ENCODE measurements at regions not wholly inside any gene's neighbourhood (a gene's known extent, or its start where the extent isn't known, plus 50 kb on each side); places are given as distances from the start of the nearest gene placed in this dataset.

DNA sequence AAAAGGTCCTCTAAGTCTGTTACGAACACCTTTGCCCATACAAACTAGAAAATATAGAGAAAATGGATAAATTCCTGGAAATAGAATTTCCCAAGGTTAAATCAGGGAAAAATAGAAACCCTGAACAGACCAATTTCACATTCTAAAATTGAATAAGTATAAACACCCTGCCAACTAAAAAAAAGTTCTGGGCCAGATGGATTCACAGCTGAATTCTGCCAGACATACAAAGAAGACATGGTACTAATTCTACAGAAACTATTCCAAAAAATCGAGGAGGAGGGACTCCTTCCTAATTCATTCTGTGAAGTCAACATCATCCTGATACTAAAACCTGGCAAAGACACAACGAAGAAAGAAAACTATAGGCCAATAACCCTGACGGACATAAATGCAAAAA is 400.4 kb upstream of the SEMA3A start:
- TF ChIP-seq TAF1 (IDR thresholded peaks at IDR 0.05; ENCODE audit: borderline replicate concordance, insufficient read depth, low read length) (no peak), POLR2AphosphoS5 (IDR thresholded peaks at IDR 0.05; ENCODE audit: low read depth, low read length) (no peak)

All from PFSK-1 (cell line).